ENCODE measurements at regions not wholly inside any gene's neighbourhood (a gene's known extent, or its start where the extent isn't known, plus 50 kb on each side); places are given as distances from the start of the nearest gene placed in this dataset.
"Not testable (repeated sequence)": the region's sequence is repeated elsewhere in the genome, so short reads cannot be mapped to it uniquely, and the experiment has no call there.

- no peak for DNase-seq
These were observed 144.3 kb downstream of the FCRL5 start for GRCh38 chr1:157407917-157408525.

GRCh38 chr1:157407367-157407766 lies 144.9 kb downstream of the FCRL5 start:
- no peak for DNase-seq

GRCh38 chr1:157405662-157406061 lies 146.7 kb downstream of the FCRL5 start:
- no peak for DNase-seq

GRCh38 chr1:157404614-157405013 lies 147.7 kb downstream of the FCRL5 start:
- DNase-seq, result no peak

- no peak for DNase-seq
These were observed 148.2 kb downstream of the FCRL5 start for GRCh38 chr1:157404063-157404501.

- DNase-seq, result no peak
These were observed 148.7 kb downstream of the FCRL5 start for GRCh38 chr1:157403608-157404007.

GRCh38 chr1:157403203-157403602 lies 149.1 kb downstream of the FCRL5 start:
- DNase-seq, result no peak

- no peak for DNase-seq
These were observed 151.5 kb downstream of the FCRL5 start for GRCh38 chr1:157400766-157401165.

- DNase-seq, result no peak
These were observed 152.3 kb downstream of the FCRL5 start for GRCh38 chr1:157399984-157400382.

GRCh38 chr1:157399343-157399983 lies 152.9 kb downstream of the FCRL5 start:
- no peak for DNase-seq

- no peak for DNase-seq
These were observed 161.7 kb downstream of the FCRL5 start for GRCh38 chr1:157390651-157391050.

- DNase-seq, result no peak
These were observed 164.3 kb downstream of the FCRL5 start for GRCh38 chr1:157388057-157388456.

- no peak for DNase-seq
These were observed 168.1 kb downstream of the FCRL5 start for GRCh38 chr1:157384258-157384657.

- no peak for DNase-seq
These were observed 170.0 kb downstream of the FCRL5 start for GRCh38 chr1:157382351-157382750.

GRCh38 chr1:157380523-157380922 lies 171.8 kb downstream of the FCRL5 start:
- DNase-seq, result no peak

- not testable (repeated sequence) for DNase-seq
These were observed 175.0 kb downstream of the FCRL5 start for GRCh38 chr1:157377280-157377713.

GRCh38 chr1:157376681-157377080 lies 175.6 kb downstream of the FCRL5 start:
- DNase-seq, result no peak

- DNase-seq, result not testable (repeated sequence)
These were observed 180.0 kb downstream of the FCRL5 start for GRCh38 chr1:157372311-157372710.

GRCh38 chr1:157371826-157372225 lies 180.5 kb downstream of the FCRL5 start:
- no peak for DNase-seq

GRCh38 chr1:157371221-157371620 lies 181.1 kb downstream of the FCRL5 start:
- no peak for DNase-seq

- DNase-seq, result no peak
These were observed 181.6 kb downstream of the FCRL5 start for GRCh38 chr1:157370698-157371097.

GRCh38 chr1:157369808-157370521 lies 182.3 kb downstream of the FCRL5 start:
- DNase-seq, result no peak

GRCh38 chr1:157368941-157369340 lies 183.4 kb downstream of the FCRL5 start:
- DNase-seq, result not testable (repeated sequence)

GRCh38 chr1:157368363-157368762 lies 184.0 kb downstream of the FCRL5 start:
- no peak for DNase-seq
